MM.1S (cell line): ENCODE measurements at regions not wholly inside any gene's neighbourhood (a gene's known extent, or its start where the extent isn't known, plus 50 kb on each side); places are given as distances from the start of the nearest gene placed in this dataset.
A peak's percentile ranks its signal among the peaks of the same experiment; 100 is the strongest.

Experiments used
- DNase-seq: peaks from one replicate; pipeline ENCODE4 v3.0.0-alpha.2; 2015
- H2AFZ ChIP-seq: fragments of 300-600 bp; sonication (generic); 2 replicates; pipeline ENCODE4 v1.6.0; 2016; ENCODE audit warnings: antibody characterized with exemption, low read length
- H3F3A ChIP-seq: fragments of 300-600 bp; sonication (generic); 2 replicates; pipeline ENCODE4 v1.6.1; 2016; ENCODE audit warnings: mild to moderate bottlenecking, antibody characterized with exemption, low read length, moderate library complexity, mixed read lengths; ENCODE audit not compliant: insufficient read depth
- H3K27ac ChIP-seq: fragments of 300-600 bp; sonication (generic); 2 replicates; pipeline ENCODE4 v1.5.1; 2016; ENCODE audit warnings: mild to moderate bottlenecking, low read length
- H3K27me3 ChIP-seq: fragments of 300-600 bp; sonication (generic); replicated peaks from 2 replicates; pipeline ENCODE4 v1.6.0; 2016; ENCODE audit warnings: low read length; ENCODE audit not compliant: insufficient read depth
- H3K36me3 ChIP-seq: fragments of 300-600 bp; sonication (generic); replicated peaks from 2 replicates; pipeline ENCODE4 v1.6.1; 2016; ENCODE audit warnings: mild to moderate bottlenecking, low read length, mixed read lengths; ENCODE audit not compliant: insufficient read depth
- H3K4me1 ChIP-seq: fragments of 300-600 bp; sonication (generic); 2 replicates; pipeline ENCODE4 v1.6.1; 2016; ENCODE audit warnings: low read length, mixed read lengths
- H3K4me2 ChIP-seq: fragments of 300-600 bp; sonication (generic); 2 replicates; pipeline ENCODE4 v1.6.0; 2016; ENCODE audit warnings: low read depth, low read length
- H3K4me3 ChIP-seq: fragments of 300-600 bp; sonication (generic); 2 replicates; pipeline ENCODE4 v1.5.1; 2016; ENCODE audit warnings: low read length, mixed read lengths
- H3K79me2 ChIP-seq: fragments of 300-600 bp; sonication (generic); 2 replicates; pipeline ENCODE4 v1.6.1; 2016; ENCODE audit warnings: mixed run types, low read length, mixed read lengths
- H3K9ac ChIP-seq: fragments of 300-600 bp; sonication (generic); 2 replicates; pipeline ENCODE4 v1.6.1; 2016; ENCODE audit warnings: low read length, mixed read lengths
- H3K9me2 ChIP-seq: fragments of 300-600 bp; sonication (generic); replicated peaks from 2 replicates; pipeline ENCODE4 v1.6.1; 2016; ENCODE audit warnings: mild to moderate bottlenecking, low read length, mixed read lengths; ENCODE audit not compliant: insufficient read depth
- H3K9me3 ChIP-seq: fragments of 300-600 bp; sonication (generic); replicated peaks from 2 replicates; pipeline ENCODE4 v1.6.1; 2016; ENCODE audit warnings: mild to moderate bottlenecking, low read length, mixed read lengths; ENCODE audit not compliant: insufficient read depth
- H4K20me1 ChIP-seq: fragments of 300-600 bp; sonication (generic); 2 replicates; pipeline ENCODE4 v1.6.1; 2016; ENCODE audit warnings: mild to moderate bottlenecking, low read length, moderate library complexity, mixed read lengths; ENCODE audit not compliant: insufficient read depth
- CTCF ChIP-seq: fragments of 300-600 bp; sonication (generic); IDR thresholded peaks from 2 replicates; pipeline ENCODE4 v1.5.1; 2016; ENCODE audit warnings: antibody characterized with exemption, low read length, mixed read lengths
- EZH2 ChIP-seq: fragments of 300-600 bp; sonication (generic); optimal IDR thresholded peaks from 2 replicates; pipeline ENCODE3; 2017; ENCODE audit warnings: low read depth, mild to moderate bottlenecking, antibody characterized with exemption, low read length, mixed read lengths
- EZH2phosphoT487 ChIP-seq: fragments of 300-600 bp; sonication (generic); IDR thresholded peaks from 2 replicates; pipeline ENCODE4 v1.6.1; 2018; ENCODE audit warnings: antibody characterized with exemption, low read length

- H3K27me3 ChIP-seq, result no peaks in the 10 kb centered on the region
- H3K79me2 ChIP-seq, result no peaks in the 10 kb centered on the region
- no peaks in the 10 kb centered on the region for H3K9me3 ChIP-seq
- no peaks in the 10 kb centered on the region for H3F3A ChIP-seq
- no peak overlapping the region for H3K4me2 ChIP-seq
- no peak overlapping the region for H3K27ac ChIP-seq
- H3K36me3 ChIP-seq, result no peaks in the 10 kb centered on the region
- peak; percentile 7 for DNase-seq
- H3K4me1 ChIP-seq, result no peaks in the 10 kb centered on the region
- H4K20me1 ChIP-seq, result no peaks in the 10 kb centered on the region
- TF ChIP-seq EZH2phosphoT487 (no peak), CTCF (no peak), EZH2 (no peak)
- H3K9ac ChIP-seq, result no peak overlapping the region
- H2AFZ ChIP-seq, result no peak overlapping the region
- no peaks in the 10 kb centered on the region for H3K9me2 ChIP-seq
- H3K4me3 ChIP-seq, result no peak overlapping the region
These were observed 753.8 kb upstream of the B3GALT2 start for GRCh38 chr1:193940176-193940575.

GRCh38 chr1:193939585-193939984, 753.2 kb upstream of the B3GALT2 start:
- Histone ChIP-seq H2AFZ (no peak overlapping the region), H4K20me1 (no peaks in the 10 kb centered on the region), H3K27ac (no peak overlapping the region), H3K79me2 (no peaks in the 10 kb centered on the region), H3K27me3 (no peaks in the 10 kb centered on the region), H3K9me3 (no peaks in the 10 kb centered on the region), H3K36me3 (no peaks in the 10 kb centered on the region), H3K9me2 (no peaks in the 10 kb centered on the region), H3K4me3 (no peak overlapping the region), H3K9ac (no peak overlapping the region), H3K4me1 (no peaks in the 10 kb centered on the region), H3K4me2 (no peak overlapping the region), H3F3A (no peaks in the 10 kb centered on the region)
- no peak for DNase-seq
- TF ChIP-seq CTCF, result no peak

GRCh38 chr1:193937308-193937707, 750.9 kb upstream of the B3GALT2 start:
- Histone ChIP-seq H3K27me3 (no peaks in the 10 kb centered on the region), H3K36me3 (no peaks in the 10 kb centered on the region), H3K4me3 (no peak overlapping the region), H4K20me1 (no peaks in the 10 kb centered on the region), H3K27ac (no peak overlapping the region), H3K9me3 (no peaks in the 10 kb centered on the region), H3K4me2 (no peak overlapping the region), H3K4me1 (no peaks in the 10 kb centered on the region), H3F3A (no peaks in the 10 kb centered on the region), H3K9ac (no peak overlapping the region), H2AFZ (no peak overlapping the region), H3K79me2 (no peaks in the 10 kb centered on the region), H3K9me2 (no peaks in the 10 kb centered on the region)
- TF ChIP-seq EZH2 (no peak), EZH2phosphoT487 (no peak), CTCF (no peak)
- no peak for DNase-seq
